Ishikawa (cell line): ENCODE measurements at regions not wholly inside any gene's neighbourhood (a gene's known extent, or its start where the extent isn't known, plus 50 kb on each side); places are given as distances from the start of the nearest gene placed in this dataset.

ENCODE experiments used
- CEBPB ChIP-seq: IDR thresholded peaks from 2 replicates; pipeline ENCODE4 v1.6.1; 2012
- CREB1 ChIP-seq: IDR thresholded peaks from 2 replicates; pipeline ENCODE4 v1.6.1; 2012; ENCODE audit warnings: low read depth
- EP300 ChIP-seq: IDR thresholded peaks from 2 replicates; pipeline ENCODE4 v1.6.1; 2012; ENCODE audit warnings: borderline replicate concordance
- NFIC ChIP-seq: IDR thresholded peaks from 2 replicates; pipeline ENCODE4 v1.6.1; 2012
- RAD21 ChIP-seq: IDR thresholded peaks from 2 replicates; pipeline ENCODE4 v1.6.1; 2012; ENCODE audit warnings: low read depth
- REST ChIP-seq: IDR thresholded peaks from 2 replicates; pipeline ENCODE4 v1.6.1; 2012; ENCODE audit warnings: low read depth, mild to moderate bottlenecking
- TAF1 ChIP-seq: IDR thresholded peaks from 2 replicates; pipeline ENCODE4 v1.6.1; 2012; ENCODE audit warnings: low read depth, mild to moderate bottlenecking
- TCF12 ChIP-seq: IDR thresholded peaks from 2 replicates; pipeline ENCODE4 v1.6.1; 2012; ENCODE audit warnings: low read depth
- TEAD4 ChIP-seq: IDR thresholded peaks from 2 replicates; pipeline ENCODE4 v1.6.1; 2012
- USF1 ChIP-seq: IDR thresholded peaks from 2 replicates; pipeline ENCODE4 v1.6.1; 2012
- YY1 ChIP-seq: IDR thresholded peaks from 2 replicates; pipeline ENCODE4 v1.6.1; 2012; ENCODE audit warnings: low read depth
- TF ChIP-seq, protein P1 (sequence below): IDR thresholded peaks from 2 replicates; pipeline ENCODE4 v1.6.1; 2012

GRCh38 chr11:23097891-23098290, 237.6 kb upstream of the CCDC179 start:
- TF ChIP-seq TAF1 = no peak
- no peak for TF ChIP-seq CEBPB
- TF ChIP-seq RAD21 = no peak
- TF ChIP-seq USF1 = no peak
- TF ChIP-seq, protein P1, sequence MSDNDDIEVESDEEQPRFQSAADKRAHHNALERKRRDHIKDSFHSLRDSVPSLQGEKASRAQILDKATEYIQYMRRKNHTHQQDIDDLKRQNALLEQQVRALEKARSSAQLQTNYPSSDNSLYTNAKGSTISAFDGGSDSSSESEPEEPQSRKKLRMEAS = no peak
- no peak for TF ChIP-seq CREB1
- TF ChIP-seq TCF12 = no peak
- no peak for TF ChIP-seq YY1
- no peak for TF ChIP-seq REST
- no peak for TF ChIP-seq EP300
- TF ChIP-seq TEAD4 = no peak
- TF ChIP-seq NFIC = no peak
